ENCODE measurements at regions not wholly inside any gene's neighbourhood (a gene's known extent, or its start where the extent isn't known, plus 50 kb on each side); places are given as distances from the start of the nearest gene placed in this dataset.

DNA sequence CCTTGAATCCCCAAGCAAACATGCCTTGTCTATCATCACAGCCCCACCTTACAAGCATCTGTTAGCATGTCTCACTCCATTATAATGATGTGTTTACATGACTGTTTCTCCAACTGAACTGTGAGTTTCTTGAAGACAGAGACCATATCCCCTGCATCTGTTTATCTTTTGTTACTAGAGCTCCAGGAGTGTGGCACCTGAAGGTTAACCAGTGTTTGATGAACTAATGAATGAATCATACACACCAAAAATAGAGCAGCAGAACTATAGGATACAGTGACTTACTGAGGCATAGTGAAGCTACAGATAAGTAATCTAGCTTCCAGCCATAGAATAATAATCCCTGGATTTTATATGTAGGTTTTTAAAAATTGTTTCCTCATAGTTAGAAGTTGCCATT is 331.0 kb downstream of the PCDH7 start:
- no peak for DNase-seq
- Histone ChIP-seq H4K5ac (ENCODE audit: insufficient read length, low read depth, low read length) (no peak overlapping the region), H4K91ac (ENCODE audit: insufficient read length, low read depth, low read length) (no peak overlapping the region), H4K8ac (replicated peaks; ENCODE audit: insufficient read length, low read depth, low read length) (no peak overlapping the region), H2BK20ac (ENCODE audit: low read depth, low read length, poor library complexity, severe bottlenecking) (no peak overlapping the region), H2BK120ac (ENCODE audit: low read depth, low read length, poor library complexity, severe bottlenecking) (no peak overlapping the region), H3K23ac (ENCODE audit: insufficient read length, low read depth, low read length) (no peak overlapping the region), H2BK5ac (ENCODE audit: insufficient read length, low read length) (no peak overlapping the region), H3K23me2 (ENCODE audit: insufficient read length, low read depth, low read length, poor library complexity, severe bottlenecking) (no peaks in the 10 kb centered on the region), H3K27ac (ENCODE audit: insufficient read length, low read depth, low read length) (no peak overlapping the region), H3K56ac (ENCODE audit: insufficient read length, low read depth, low read length) (no peak overlapping the region), H3K4ac (ENCODE audit: low read depth, low read length) (no peak overlapping the region), H3K79me2 (ENCODE audit: insufficient read depth, low read length) (no peaks in the 10 kb centered on the region), H3K18ac (ENCODE audit: insufficient read length, low read depth, low read length) (no peak overlapping the region), H2AFZ (ENCODE audit: low read length) (no peak overlapping the region), H3K4me2 (ENCODE audit: insufficient read depth, insufficient read length, low read length) (no peak overlapping the region), H3K9me3 (ENCODE audit: control insufficient read depth, low read depth, low read length) (no peaks in the 10 kb centered on the region), H3T11ph (ENCODE audit: low read length) (no peak overlapping the region), H3K79me1 (ENCODE audit: insufficient read depth, low read depth, low read length, poor library complexity, severe bottlenecking) (no peaks in the 10 kb centered on the region), H3K14ac (ENCODE audit: insufficient read depth, low read length) (no peak overlapping the region), H3K9ac (ENCODE audit: extremely low read depth, insufficient read length, low read length) (no peak overlapping the region), H3K4me1 (ENCODE audit: insufficient read depth, low read length) (no peaks in the 10 kb centered on the region), H2AK5ac (ENCODE audit: insufficient read length, low read length) (no peak overlapping the region), H4K20me1 (ENCODE audit: control insufficient read depth, insufficient read depth, insufficient read length) (no peaks in the 10 kb centered on the region), H3K27me3 (ENCODE audit: insufficient read depth, low read length) (no peaks in the 10 kb centered on the region), H2BK12ac (ENCODE audit: insufficient read length, low read depth, low read length) (no peak overlapping the region), H2BK15ac (ENCODE audit: low read depth, low read length) (no peak overlapping the region)
- H3K36me3 Mint-ChIP-seq (ENCODE audit: insufficient read depth in 1 of 3, low read depth in 3 of 3) = no peaks in the 10 kb centered on the region
- H3K9me3 Mint-ChIP-seq = no peaks in the 10 kb centered on the region
- H3K27ac Mint-ChIP-seq = no peak overlapping the region
- H3K4me3 Mint-ChIP-seq = no peak overlapping the region
- TF ChIP-seq, protein P1, sequence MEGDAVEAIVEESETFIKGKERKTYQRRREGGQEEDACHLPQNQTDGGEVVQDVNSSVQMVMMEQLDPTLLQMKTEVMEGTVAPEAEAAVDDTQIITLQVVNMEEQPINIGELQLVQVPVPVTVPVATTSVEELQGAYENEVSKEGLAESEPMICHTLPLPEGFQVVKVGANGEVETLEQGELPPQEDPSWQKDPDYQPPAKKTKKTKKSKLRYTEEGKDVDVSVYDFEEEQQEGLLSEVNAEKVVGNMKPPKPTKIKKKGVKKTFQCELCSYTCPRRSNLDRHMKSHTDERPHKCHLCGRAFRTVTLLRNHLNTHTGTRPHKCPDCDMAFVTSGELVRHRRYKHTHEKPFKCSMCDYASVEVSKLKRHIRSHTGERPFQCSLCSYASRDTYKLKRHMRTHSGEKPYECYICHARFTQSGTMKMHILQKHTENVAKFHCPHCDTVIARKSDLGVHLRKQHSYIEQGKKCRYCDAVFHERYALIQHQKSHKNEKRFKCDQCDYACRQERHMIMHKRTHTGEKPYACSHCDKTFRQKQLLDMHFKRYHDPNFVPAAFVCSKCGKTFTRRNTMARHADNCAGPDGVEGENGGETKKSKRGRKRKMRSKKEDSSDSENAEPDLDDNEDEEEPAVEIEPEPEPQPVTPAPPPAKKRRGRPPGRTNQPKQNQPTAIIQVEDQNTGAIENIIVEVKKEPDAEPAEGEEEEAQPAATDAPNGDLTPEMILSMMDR (conservative IDR thresholded peaks at IDR 0.05) = no peak
- 0 out of 4 replicates have a peak, but pooled peaks cover 0 to 4% of the 10 kb centered on the region in 2 experiments for H3K4me1 Mint-ChIP-seq
- no peaks in the 10 kb centered on the region for H3K27me3 Mint-ChIP-seq (ENCODE audit: low read depth)

Data from H9 (cell line).